HEK293 (cell line): ENCODE measurements at regions not wholly inside any gene's neighbourhood (a gene's known extent, or its start where the extent isn't known, plus 50 kb on each side); places are given as distances from the start of the nearest gene placed in this dataset.

ENCODE experiments used
- CTCF ChIA-PET: fragments of 350-600 bp; formaldehyde crosslinking; extraction: SDS; loops from one replicate; lab custom pipeline; 2021; ENCODE audit warnings: antibody characterized with exemption; lab: Yijun Ruan, JAX
- POLR2A ChIA-PET: fragments of 300-600 bp; formaldehyde crosslinking; extraction: SDS; loops from one replicate; lab custom pipeline; 2020; ENCODE audit warnings: antibody characterized with exemption, inconsistent platforms; lab: Yijun Ruan, JAX
- H3K27ac ChIP-seq: fragments of 200-500 bp; sonication (Bioruptor generic); 2 replicates; pipeline ENCODE4 v1.5.1; 2014; ENCODE audit warnings: low read depth, low read length, control low read depth, inconsistent platforms; ENCODE audit errors: extremely low read depth
- H3K36me3 ChIP-seq, 2 experiments: fragments of 200-500 bp in 1 of 2; sonication (Bioruptor generic) in 1 of 2; 1 replicate in 1 of 2; 2 replicates in 1 of 2; pipeline ENCODE4 v1.5.1; 2014 to 2017; ENCODE audit warnings: inconsistent platforms in 2 of 2, low read length in 2 of 2; ENCODE audit not compliant: control insufficient read depth in 2 of 2, insufficient read depth in 1 of 2
- H3K4me1 ChIP-seq: fragments of 200-500 bp; sonication (Bioruptor generic); 2 replicates; pipeline ENCODE4 v1.5.1; 2014; ENCODE audit warnings: mild to moderate bottlenecking, low read length, inconsistent platforms; ENCODE audit not compliant: control insufficient read depth, insufficient read depth
- H3K4me3 ChIP-seq: 2 replicates; pipeline ENCODE4 v1.5.1; 2011; ENCODE audit warnings: low read depth, mild to moderate bottlenecking, control low read depth, low read length, moderate library complexity
- H3K9me3 ChIP-seq: fragments of 200-500 bp; sonication (Bioruptor generic); 2 replicates; pipeline ENCODE4 v1.5.1; 2014; ENCODE audit warnings: low read depth, low read length, inconsistent platforms; ENCODE audit not compliant: control insufficient read depth, insufficient read depth
- RBAK ChIP-seq: fragments of 450-650 bp; formaldehyde crosslinking; IDR thresholded peaks from 2 replicates; pipeline ENCODE4 v1.5.1; 2016; ENCODE audit warnings: missing biosample characterization, missing genetic modification characterization
- SALL2 ChIP-seq: fragments of 450-650 bp; formaldehyde crosslinking; IDR thresholded peaks from 2 replicates; pipeline ENCODE4 v1.5.0; 2017; ENCODE audit warnings: missing biosample characterization, mild to moderate bottlenecking, missing genetic modification characterization, borderline replicate concordance
- SP2 ChIP-seq: fragments of 450-650 bp; formaldehyde crosslinking; IDR thresholded peaks from 2 replicates; pipeline ENCODE4 v1.5.1; 2016; ENCODE audit warnings: missing biosample characterization, missing genetic modification characterization
- ZEB2 ChIP-seq: fragments of 450-650 bp; formaldehyde crosslinking; IDR thresholded peaks from 2 replicates; pipeline ENCODE4 v1.5.1; 2016; ENCODE audit warnings: missing biosample characterization, missing genetic modification characterization
- ZNF140 ChIP-seq: fragments of 450-650 bp; formaldehyde crosslinking; IDR thresholded peaks from 2 replicates; pipeline ENCODE4 v1.5.1; 2016; ENCODE audit warnings: missing biosample characterization, missing genetic modification characterization
- ZNF266 ChIP-seq: fragments of 450-650 bp; formaldehyde crosslinking; IDR thresholded peaks from 2 replicates; pipeline ENCODE4 v1.5.1; 2016; ENCODE audit warnings: missing biosample characterization, missing genetic modification characterization, low read depth
- ZNF292 ChIP-seq: fragments of 450-650 bp; formaldehyde crosslinking; IDR thresholded peaks from 2 replicates; pipeline ENCODE4 v1.5.1; 2016; ENCODE audit warnings: low read depth, missing biosample characterization, missing genetic modification characterization, borderline replicate concordance
- ZNF391 ChIP-seq: fragments of 450-650 bp; formaldehyde crosslinking; IDR thresholded peaks from 2 replicates; pipeline ENCODE4 v1.5.1; 2016; ENCODE audit warnings: low read depth, missing biosample characterization, missing genetic modification characterization, borderline replicate concordance
- ZNF510 ChIP-seq: fragments of 450-650 bp; formaldehyde crosslinking; IDR thresholded peaks from 2 replicates; pipeline ENCODE4 v1.5.1; 2018; ENCODE audit warnings: mild to moderate bottlenecking, missing genetic modification characterization, missing biosample characterization; ENCODE audit not compliant: insufficient replicate concordance
- ZNF529 ChIP-seq: fragments of 450-650 bp; formaldehyde crosslinking; IDR thresholded peaks from 2 replicates; pipeline ENCODE4 v1.5.1; 2017; ENCODE audit warnings: missing genetic modification characterization, missing biosample characterization; ENCODE audit not compliant: insufficient replicate concordance
- ZNF623 ChIP-seq: fragments of 450-650 bp; formaldehyde crosslinking; IDR thresholded peaks from 2 replicates; pipeline ENCODE4 v1.5.1; 2016; ENCODE audit warnings: missing biosample characterization, missing genetic modification characterization
- ZNF660 ChIP-seq: fragments of 450-650 bp; IDR thresholded peaks from 2 replicates; pipeline ENCODE4 v1.5.1; 2018; ENCODE audit warnings: missing biosample characterization, mild to moderate bottlenecking, missing genetic modification characterization
- ZNF747 ChIP-seq: fragments of 450-650 bp; formaldehyde crosslinking; IDR thresholded peaks from 2 replicates; pipeline ENCODE4 v1.5.1; 2016; ENCODE audit warnings: missing biosample characterization, missing genetic modification characterization
- ZSCAN30 ChIP-seq: fragments of 450-650 bp; IDR thresholded peaks from 2 replicates; pipeline ENCODE4 v1.5.1; 2018; ENCODE audit warnings: missing biosample characterization, mild to moderate bottlenecking, missing genetic modification characterization, moderate library complexity
- TF ChIP-seq, protein P1 (sequence below): fragments of 450-650 bp; formaldehyde crosslinking; IDR thresholded peaks from 2 replicates; pipeline ENCODE4 v1.5.1; 2016; ENCODE audit warnings: missing biosample characterization, missing genetic modification characterization
- TF ChIP-seq, protein P2 (sequence below): fragments of 450-650 bp; formaldehyde crosslinking; conservative IDR thresholded peaks from 2 replicates; pipeline ENCODE4 v1.5.1; 2016; ENCODE audit warnings: low read depth, missing biosample characterization, missing genetic modification characterization
- TF ChIP-seq, protein P3 (sequence below): fragments of 450-650 bp; formaldehyde crosslinking; IDR thresholded peaks from 2 replicates; pipeline ENCODE4 v1.5.1; 2016; ENCODE audit warnings: missing biosample characterization, missing genetic modification characterization
- TF ChIP-seq, protein P4 (sequence below): fragments of 450-650 bp; formaldehyde crosslinking; IDR thresholded peaks from 2 replicates; pipeline ENCODE4; 2016; ENCODE audit warnings: missing biosample characterization, missing genetic modification characterization

DNA sequence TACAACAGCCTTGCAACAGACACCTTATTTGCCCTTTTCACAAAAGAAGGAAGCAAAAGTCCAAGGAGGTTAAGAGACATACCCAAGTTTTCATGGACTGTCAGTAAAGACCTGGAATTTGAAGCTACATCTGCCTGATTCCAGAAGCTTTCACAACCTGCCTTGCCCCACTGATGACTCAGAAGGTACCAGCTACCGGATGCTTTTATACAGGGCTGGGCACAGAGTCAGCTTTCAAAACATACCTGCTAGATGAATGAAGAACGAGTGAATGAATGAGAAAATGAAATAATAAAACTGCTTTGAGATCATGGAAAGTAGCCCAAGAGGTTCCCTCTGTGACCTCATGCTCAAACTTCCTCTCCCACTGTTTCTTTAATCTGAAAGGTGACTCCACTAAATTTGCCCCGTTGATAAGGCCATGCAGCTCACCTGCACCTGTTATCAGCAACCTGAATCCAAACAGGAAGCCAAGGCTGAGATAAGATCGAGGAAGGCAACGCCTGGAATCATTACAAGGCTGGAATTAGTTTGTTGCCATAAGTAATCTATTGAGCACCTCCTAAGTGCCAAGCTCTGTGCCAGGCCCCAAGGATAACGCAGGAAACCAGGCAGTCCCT, 151.5 kb downstream of the WDR11 start:
- Histone ChIP-seq H3K9me3 (peaks cover 2% of the 10 kb centered on the region; the same call in 1 of the 2 replicates), H3K36me3 (no peaks in the 10 kb centered on the region), H3K27ac (no peak overlapping the region), H3K4me3 (no peak overlapping the region), H3K4me1 (no peaks in the 10 kb centered on the region)
- ChIA-PET POLR2A (no interaction called here), CTCF (interaction anchor here (0.6 to 1.1 kb wide), 3 partner anchors 52 to 60 kb away, joined by 3 read pairs; no protein-coding TSS in a partner anchor)
- TF ChIP-seq ZNF292 (no peak), ZNF510 (tag by site-specific recombination) (no peak), ZNF140 (tag by site-specific recombination) (no peak), ZNF391 (tag by site-specific recombination) (no peak), RBAK (tag by site-specific recombination) (no peak), SALL2 (tag by site-specific recombination) (no peak), ZEB2 (no peak), ZNF747 (tag by site-specific recombination) (no peak), ZNF660 (tag by site-specific recombination) (no peak), SP2 (no peak), ZNF623 (tag by site-specific recombination) (no peak), ZSCAN30 (tag by site-specific recombination) (no peak), ZNF529 (no peak), ZNF266 (tag by site-specific recombination) (no peak)
- TF ChIP-seq, protein P1, sequence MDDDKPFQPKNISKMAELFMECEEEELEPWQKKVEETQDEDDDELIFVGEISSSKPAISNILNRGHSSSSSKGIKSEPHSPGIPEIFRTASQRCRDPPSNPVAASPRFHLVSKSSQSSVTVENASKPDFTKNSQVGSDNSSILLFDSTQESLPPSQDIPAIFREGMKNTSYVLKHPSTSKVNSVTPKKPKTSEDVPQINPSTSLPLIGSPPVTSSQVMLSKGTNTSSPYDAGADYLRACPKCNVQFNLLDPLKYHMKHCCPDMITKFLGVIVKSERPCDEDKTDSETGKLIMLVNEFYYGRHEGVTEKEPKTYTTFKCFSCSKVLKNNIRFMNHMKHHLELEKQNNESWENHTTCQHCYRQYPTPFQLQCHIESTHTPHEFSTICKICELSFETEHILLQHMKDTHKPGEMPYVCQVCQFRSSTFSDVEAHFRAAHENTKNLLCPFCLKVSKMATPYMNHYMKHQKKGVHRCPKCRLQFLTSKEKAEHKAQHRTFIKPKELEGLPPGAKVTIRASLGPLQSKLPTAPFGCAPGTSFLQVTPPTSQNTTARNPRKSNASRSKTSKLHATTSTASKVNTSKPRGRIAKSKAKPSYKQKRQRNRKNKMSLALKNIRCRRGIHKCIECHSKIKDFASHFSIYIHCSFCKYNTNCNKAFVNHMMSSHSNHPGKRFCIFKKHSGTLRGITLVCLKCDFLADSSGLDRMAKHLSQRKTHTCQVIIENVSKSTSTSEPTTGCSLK (tag by site-specific recombination): no peak
- TF ChIP-seq, protein P2, sequence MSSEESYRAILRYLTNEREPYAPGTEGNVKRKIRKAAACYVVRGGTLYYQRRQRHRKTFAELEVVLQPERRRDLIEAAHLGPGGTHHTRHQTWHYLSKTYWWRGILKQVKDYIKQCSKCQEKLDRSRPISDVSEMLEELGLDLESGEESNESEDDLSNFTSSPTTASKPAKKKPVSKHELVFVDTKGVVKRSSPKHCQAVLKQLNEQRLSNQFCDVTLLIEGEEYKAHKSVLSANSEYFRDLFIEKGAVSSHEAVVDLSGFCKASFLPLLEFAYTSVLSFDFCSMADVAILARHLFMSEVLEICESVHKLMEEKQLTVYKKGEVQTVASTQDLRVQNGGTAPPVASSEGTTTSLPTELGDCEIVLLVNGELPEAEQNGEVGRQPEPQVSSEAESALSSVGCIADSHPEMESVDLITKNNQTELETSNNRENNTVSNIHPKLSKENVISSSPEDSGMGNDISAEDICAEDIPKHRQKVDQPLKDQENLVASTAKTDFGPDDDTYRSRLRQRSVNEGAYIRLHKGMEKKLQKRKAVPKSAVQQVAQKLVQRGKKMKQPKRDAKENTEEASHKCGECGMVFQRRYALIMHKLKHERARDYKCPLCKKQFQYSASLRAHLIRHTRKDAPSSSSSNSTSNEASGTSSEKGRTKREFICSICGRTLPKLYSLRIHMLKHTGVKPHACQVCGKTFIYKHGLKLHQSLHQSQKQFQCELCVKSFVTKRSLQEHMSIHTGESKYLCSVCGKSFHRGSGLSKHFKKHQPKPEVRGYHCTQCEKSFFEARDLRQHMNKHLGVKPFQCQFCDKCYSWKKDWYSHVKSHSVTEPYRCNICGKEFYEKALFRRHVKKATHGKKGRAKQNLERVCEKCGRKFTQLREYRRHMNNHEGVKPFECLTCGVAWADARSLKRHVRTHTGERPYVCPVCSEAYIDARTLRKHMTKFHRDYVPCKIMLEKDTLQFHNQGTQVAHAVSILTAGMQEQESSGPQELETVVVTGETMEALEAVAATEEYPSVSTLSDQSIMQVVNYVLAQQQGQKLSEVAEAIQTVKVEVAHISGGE (tag by site-specific recombination): no peak
- TF ChIP-seq, protein P3, sequence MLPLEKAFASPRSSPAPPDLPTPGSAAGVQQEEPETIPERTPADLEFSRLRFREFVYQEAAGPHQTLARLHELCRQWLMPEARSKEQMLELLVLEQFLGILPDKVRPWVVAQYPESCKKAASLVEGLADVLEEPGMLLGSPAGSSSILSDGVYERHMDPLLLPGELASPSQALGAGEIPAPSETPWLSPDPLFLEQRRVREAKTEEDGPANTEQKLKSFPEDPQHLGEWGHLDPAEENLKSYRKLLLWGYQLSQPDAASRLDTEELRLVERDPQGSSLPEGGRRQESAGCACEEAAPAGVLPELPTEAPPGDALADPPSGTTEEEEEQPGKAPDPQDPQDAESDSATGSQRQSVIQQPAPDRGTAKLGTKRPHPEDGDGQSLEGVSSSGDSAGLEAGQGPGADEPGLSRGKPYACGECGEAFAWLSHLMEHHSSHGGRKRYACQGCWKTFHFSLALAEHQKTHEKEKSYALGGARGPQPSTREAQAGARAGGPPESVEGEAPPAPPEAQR (tag by site-specific recombination): no peak
- TF ChIP-seq, protein P4, sequence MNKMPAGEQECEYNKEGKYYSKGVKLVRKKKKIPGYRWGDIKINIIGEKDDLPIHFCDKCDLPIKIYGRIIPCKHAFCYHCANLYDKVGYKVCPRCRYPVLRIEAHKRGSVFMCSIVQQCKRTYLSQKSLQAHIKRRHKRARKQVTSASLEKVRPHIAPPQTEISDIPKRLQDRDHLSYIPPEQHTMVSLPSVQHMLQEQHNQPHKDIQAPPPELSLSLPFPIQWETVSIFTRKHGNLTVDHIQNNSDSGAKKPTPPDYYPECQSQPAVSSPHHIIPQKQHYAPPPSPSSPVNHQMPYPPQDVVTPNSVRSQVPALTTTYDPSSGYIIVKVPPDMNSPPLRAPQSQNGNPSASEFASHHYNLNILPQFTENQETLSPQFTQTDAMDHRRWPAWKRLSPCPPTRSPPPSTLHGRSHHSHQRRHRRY (tag by site-specific recombination): no peak
